Skin of body (tissue), 1 donor: ENCODE measurements at regions not wholly inside any gene's neighbourhood (a gene's known extent, or its start where the extent isn't known, plus 50 kb on each side); places are given as distances from the start of the nearest gene placed in this dataset.

ENCODE experiments used
- DNase-seq: peaks from one replicate; lab custom pipeline; 2025; lab: John Stamatoyannopoulos, UW

GRCh38 chr9:126089789-126090188 lies 236.8 kb upstream of the MVB12B start:
- DNase-seq = no peak

GRCh38 chr9:126093771-126094170 lies 232.9 kb upstream of the MVB12B start:
- no peak for DNase-seq

GRCh38 chr9:126095546-126096190 lies 231.0 kb upstream of the MVB12B start:
- no peak for DNase-seq

- no peak for DNase-seq
These were observed 230.3 kb upstream of the MVB12B start for GRCh38 chr9:126096340-126096739.

GRCh38 chr9:126097679-126098078 lies 228.9 kb upstream of the MVB12B start:
- DNase-seq = no peak

GRCh38 chr9:126106404-126106803 lies 220.2 kb upstream of the MVB12B start:
- no peak for DNase-seq

GRCh38 chr9:126107693-126108092 lies 218.9 kb upstream of the MVB12B start:
- no peak for DNase-seq

- DNase-seq = no peak
These were observed 218.4 kb upstream of the MVB12B start for GRCh38 chr9:126108240-126108639.

- DNase-seq = no peak
These were observed 217.1 kb upstream of the MVB12B start for GRCh38 chr9:126109575-126109974.

- DNase-seq = no peak
These were observed 215.1 kb upstream of the MVB12B start for GRCh38 chr9:126111556-126111955.

GRCh38 chr9:126112135-126112720 lies 214.4 kb upstream of the MVB12B start:
- DNase-seq = no peak

- DNase-seq = no peak
These were observed 213.5 kb upstream of the MVB12B start for GRCh38 chr9:126113176-126113575.

- DNase-seq = no peak
These were observed 212.7 kb upstream of the MVB12B start for GRCh38 chr9:126113756-126114408.

GRCh38 chr9:126114409-126114760 lies 212.2 kb upstream of the MVB12B start:
- DNase-seq = no peak

- no peak for DNase-seq
These were observed 211.7 kb upstream of the MVB12B start for GRCh38 chr9:126114850-126115460.

GRCh38 chr9:126116351-126117157 lies 210.1 kb upstream of the MVB12B start:
- no peak for DNase-seq

GRCh38 chr9:126117158-126117425 lies 209.5 kb upstream of the MVB12B start:
- no peak for DNase-seq

- DNase-seq = no peak
These were observed 209.0 kb upstream of the MVB12B start for GRCh38 chr9:126117631-126118030.

- no peak for DNase-seq
These were observed 206.9 kb upstream of the MVB12B start for GRCh38 chr9:126119731-126120130.

- no peak for DNase-seq
These were observed 203.6 kb upstream of the MVB12B start for GRCh38 chr9:126122901-126123616.

- DNase-seq = no peak
These were observed 202.7 kb upstream of the MVB12B start for GRCh38 chr9:126123927-126124326.
